ENCODE measurements at regions not wholly inside any gene's neighbourhood (a gene's known extent, or its start where the extent isn't known, plus 50 kb on each side); places are given as distances from the start of the nearest gene placed in this dataset.

DNA sequence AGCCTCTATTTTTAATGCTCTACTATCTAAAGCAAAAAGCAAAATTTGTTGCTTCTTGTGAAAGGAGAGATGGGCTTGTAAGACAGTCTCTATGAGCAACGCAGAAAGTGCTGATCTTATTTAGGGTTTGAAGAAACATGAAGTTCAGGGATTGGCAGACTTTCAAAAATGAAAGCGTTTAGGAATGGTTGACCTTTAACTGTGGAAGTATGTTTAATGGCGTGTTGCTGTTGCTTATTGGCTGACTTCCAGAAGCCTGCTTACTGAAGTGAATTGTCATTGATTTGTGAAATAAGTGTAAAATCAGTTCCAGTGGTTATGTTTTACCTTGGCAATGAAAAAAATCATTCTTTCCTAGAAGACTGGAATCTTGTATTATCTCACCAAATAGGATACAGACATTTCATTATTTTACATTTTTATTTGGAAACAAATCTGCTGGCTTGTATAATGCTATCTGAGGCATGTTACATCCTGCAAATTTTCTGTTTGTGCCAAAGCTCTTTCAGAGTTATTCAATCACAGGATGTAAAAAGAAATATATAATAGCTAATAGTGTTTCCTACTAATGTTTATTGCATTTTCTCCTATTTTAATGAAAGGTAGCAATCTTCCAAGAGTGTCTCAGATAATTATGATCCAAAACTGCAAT lies 221.3 kb upstream of the SLITRK6 start:
- no peak overlapping the region for H4K8ac ChIP-seq (ENCODE audit: low read depth in 2 of 2, low read length in 2 of 2)
- H4K5ac ChIP-seq (ENCODE audit: low read depth, low read length): no peak overlapping the region
- dilution Hi-C loops (cut with HindIII; ENCODE audit: low sequenced_read_pairs, unreplicated experiment): no loop called here
- H3K14ac ChIP-seq (replicated peaks; ENCODE audit: low read depth, low read length): no peak overlapping the region
- ChIA-PET POLR2A (ENCODE audit: unreplicated experiment) (no interaction called here), CTCF (no interaction called here)
- ATAC-seq (ENCODE audit: low read depth) (no peak), DNase-seq (peak; percentile 41)
- H3K9me1 ChIP-seq (ENCODE audit: insufficient read depth, low read length): no peaks in the 10 kb centered on the region
- H3K27ac ChIP-seq (ENCODE audit: insufficient read depth, low read length): no peak overlapping the region
- H3K9me3 ChIP-seq (ENCODE audit: control insufficient read depth, insufficient read depth, low read length): no peaks in the 10 kb centered on the region
- no peak overlapping the region for H3K4me3 ChIP-seq (ENCODE audit: insufficient read depth, low read depth, low read length)
- in situ Hi-C loops (cut with MboI; ENCODE audit: low sequenced_read_pairs): no loop called here
- no peak overlapping the region for H3K18ac ChIP-seq (ENCODE audit: low read depth, low read length)
- no peak overlapping the region for H4K91ac ChIP-seq (ENCODE audit: insufficient read depth, low read depth, low read length)
- no peaks in the 10 kb centered on the region for H3K79me1 ChIP-seq (ENCODE audit: low read depth in 1 of 2, low read length in 2 of 2)
- no peaks in the 10 kb centered on the region for H3K4me1 ChIP-seq (ENCODE audit: control insufficient read depth, insufficient read depth, low read length)
- no peak overlapping the region for H3K4ac ChIP-seq (ENCODE audit: low read depth, low read length)
- H3K9ac ChIP-seq (ENCODE audit: low read depth, low read length): no peak overlapping the region
- intact Hi-C loops (cut with micrococcal nuclease): no loop called here
- no peak overlapping the region for H3K4me2 ChIP-seq (ENCODE audit: low read depth, low read length)
- no peaks in the 10 kb centered on the region for H4K20me1 ChIP-seq (ENCODE audit: insufficient read depth, low read length)
- no TSS peak for BruUV-seq (replicated peaks)
- TF ChIP-seq RFX5 (IDR thresholded peaks at IDR 0.05; ENCODE audit: low read depth, low read length) (no peak), MAFK (IDR thresholded peaks at IDR 0.05; ENCODE audit: low read depth, low read length) (no peak), MAZ (IDR thresholded peaks at IDR 0.05; ENCODE audit: borderline replicate concordance, low read depth, low read length) (no peak)
- TF ChIP-seq, protein P1, sequence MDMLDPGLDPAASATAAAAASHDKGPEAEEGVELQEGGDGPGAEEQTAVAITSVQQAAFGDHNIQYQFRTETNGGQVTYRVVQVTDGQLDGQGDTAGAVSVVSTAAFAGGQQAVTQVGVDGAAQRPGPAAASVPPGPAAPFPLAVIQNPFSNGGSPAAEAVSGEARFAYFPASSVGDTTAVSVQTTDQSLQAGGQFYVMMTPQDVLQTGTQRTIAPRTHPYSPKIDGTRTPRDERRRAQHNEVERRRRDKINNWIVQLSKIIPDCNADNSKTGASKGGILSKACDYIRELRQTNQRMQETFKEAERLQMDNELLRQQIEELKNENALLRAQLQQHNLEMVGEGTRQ (IDR thresholded peaks at IDR 0.05; ENCODE audit: low read depth, low read length): no peak
- TF ChIP-seq, protein P2, sequence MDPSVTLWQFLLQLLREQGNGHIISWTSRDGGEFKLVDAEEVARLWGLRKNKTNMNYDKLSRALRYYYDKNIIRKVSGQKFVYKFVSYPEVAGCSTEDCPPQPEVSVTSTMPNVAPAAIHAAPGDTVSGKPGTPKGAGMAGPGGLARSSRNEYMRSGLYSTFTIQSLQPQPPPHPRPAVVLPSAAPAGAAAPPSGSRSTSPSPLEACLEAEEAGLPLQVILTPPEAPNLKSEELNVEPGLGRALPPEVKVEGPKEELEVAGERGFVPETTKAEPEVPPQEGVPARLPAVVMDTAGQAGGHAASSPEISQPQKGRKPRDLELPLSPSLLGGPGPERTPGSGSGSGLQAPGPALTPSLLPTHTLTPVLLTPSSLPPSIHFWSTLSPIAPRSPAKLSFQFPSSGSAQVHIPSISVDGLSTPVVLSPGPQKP (IDR thresholded peaks at IDR 0.05; ENCODE audit: borderline replicate concordance, low read depth, low read length): no peak
- H2AK5ac ChIP-seq (ENCODE audit: low read depth, low read length): no peak overlapping the region
- H2AK9ac ChIP-seq (replicated peaks; ENCODE audit: low read depth, low read length, poor library complexity): no peak overlapping the region
- H2BK120ac ChIP-seq (ENCODE audit: low read depth, low read length): no peak overlapping the region
- 10% methylated on average over 2 of the region's 3 CpGs; no CpG with 5 or more reads in 1 of the 2 experiments for WGBS, 2 experiments (ENCODE audit: extremely low coverage in 2 of 2, insufficient read length in 1 of 2)
- no peak overlapping the region for H2BK5ac ChIP-seq (ENCODE audit: low read depth, low read length, poor library complexity, severe bottlenecking)
- H3K23ac ChIP-seq (ENCODE audit: low read depth, low read length): no peak overlapping the region
- no peaks in the 10 kb centered on the region for H3K36me3 ChIP-seq (ENCODE audit: control insufficient read depth, insufficient read depth, low read length)
- no peak overlapping the region for H2BK20ac ChIP-seq (ENCODE audit: low read depth, low read length)
- H2BK15ac ChIP-seq (ENCODE audit: low read depth, low read length): no peak overlapping the region
- no peak overlapping the region for H2AFZ ChIP-seq (replicated peaks; ENCODE audit: low read length, poor library complexity)
- H3K27me3 ChIP-seq (ENCODE audit: control insufficient read depth, insufficient read depth, low read length): no peaks in the 10 kb centered on the region
- H3K56ac ChIP-seq (ENCODE audit: extremely low read depth, insufficient read depth, low read length): no peak overlapping the region

Measured in IMR-90 (cell line).